Stromal cell of bone marrow (primary cell): ENCODE measurements at regions not wholly inside any gene's neighbourhood (a gene's known extent, or its start where the extent isn't known, plus 50 kb on each side); places are given as distances from the start of the nearest gene placed in this dataset.
A peak's percentile ranks its signal among the peaks of the same experiment; 100 is the strongest.

Experiments used
- DNase-seq: peaks from one replicate; pipeline ENCODE4 v3.0.0-alpha.2; 2012; ENCODE audit warnings: low read depth

- DNase-seq = no peak
Observed at GRCh38 chr1:185581020-185581419, 153.2 kb upstream of the HMCN1 start.

GRCh38 chr1:185578293-185578692 lies 155.9 kb upstream of the HMCN1 start:
- no peak for DNase-seq

GRCh38 chr1:185574139-185574875 lies 159.9 kb upstream of the HMCN1 start:
- DNase-seq = no peak

DNA sequence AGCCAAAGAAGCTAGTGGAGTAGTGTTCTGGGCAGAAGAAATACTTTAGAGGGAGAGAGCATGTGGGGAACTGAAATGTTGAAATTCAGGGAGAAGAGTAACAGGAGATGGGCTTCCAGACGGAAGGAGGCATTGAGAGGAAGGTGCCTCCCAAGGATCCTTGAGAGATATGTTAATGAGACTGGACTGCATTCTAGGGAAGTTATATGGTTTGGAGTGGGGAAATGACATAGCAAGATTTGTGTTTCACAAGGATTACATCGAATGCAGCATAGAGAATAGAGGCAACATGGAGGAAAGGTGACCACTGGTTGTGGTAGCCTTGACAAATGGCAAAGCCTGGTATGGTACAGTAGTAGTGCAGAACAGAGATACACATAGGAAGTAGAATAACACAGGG lies 160.5 kb upstream of the HMCN1 start:
- no peak for DNase-seq

- no peak for DNase-seq
Observed at GRCh38 chr1:185573162-185573561, 161.0 kb upstream of the HMCN1 start.

- DNase-seq = no peak
Observed at GRCh38 chr1:185570962-185571361, 163.2 kb upstream of the HMCN1 start.

- no peak for DNase-seq
Observed at GRCh38 chr1:185568155-185569123, 165.8 kb upstream of the HMCN1 start.

- no peak for DNase-seq
Observed at GRCh38 chr1:185567440-185567839, 166.8 kb upstream of the HMCN1 start.

DNA sequence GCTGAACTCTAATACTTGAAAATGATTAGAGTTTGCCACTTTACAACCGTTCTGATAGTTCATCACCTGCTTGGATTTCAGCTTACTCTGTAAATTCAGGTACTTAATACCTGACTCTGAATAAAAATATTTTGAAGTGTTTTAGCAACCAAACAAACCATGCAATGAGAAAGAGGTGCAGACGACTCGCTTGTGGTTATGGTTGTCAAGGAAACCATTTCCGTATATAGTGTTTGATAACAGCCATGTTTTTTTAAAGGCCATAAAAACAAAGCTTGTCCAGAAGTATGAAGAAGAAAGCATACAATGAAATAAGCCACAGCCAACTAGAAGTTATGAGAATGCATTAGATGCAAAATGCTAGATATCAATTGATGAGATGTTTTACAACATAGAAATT lies 167.2 kb upstream of the HMCN1 start:
- peak; percentile 40 for DNase-seq

DNA sequence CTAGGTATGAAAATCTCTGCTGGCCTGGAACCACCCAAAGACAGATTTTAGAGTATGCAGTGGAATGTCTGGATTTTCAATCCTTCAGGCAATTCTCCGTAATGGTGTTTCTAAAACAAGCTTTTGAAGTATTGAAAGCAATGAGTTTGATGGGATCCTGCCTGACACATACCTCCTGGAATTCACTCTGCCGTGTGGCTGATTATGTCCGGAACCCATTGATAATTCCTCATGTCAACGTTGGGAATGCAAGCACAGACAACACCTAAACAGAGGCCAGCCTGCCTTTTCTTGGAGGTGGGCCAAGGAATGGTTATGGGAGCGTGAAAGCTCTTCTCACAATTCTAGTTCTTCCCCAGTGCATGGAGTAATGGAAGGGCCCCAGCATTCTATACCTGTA lies 168.9 kb upstream of the HMCN1 start:
- no peak for DNase-seq

DNA sequence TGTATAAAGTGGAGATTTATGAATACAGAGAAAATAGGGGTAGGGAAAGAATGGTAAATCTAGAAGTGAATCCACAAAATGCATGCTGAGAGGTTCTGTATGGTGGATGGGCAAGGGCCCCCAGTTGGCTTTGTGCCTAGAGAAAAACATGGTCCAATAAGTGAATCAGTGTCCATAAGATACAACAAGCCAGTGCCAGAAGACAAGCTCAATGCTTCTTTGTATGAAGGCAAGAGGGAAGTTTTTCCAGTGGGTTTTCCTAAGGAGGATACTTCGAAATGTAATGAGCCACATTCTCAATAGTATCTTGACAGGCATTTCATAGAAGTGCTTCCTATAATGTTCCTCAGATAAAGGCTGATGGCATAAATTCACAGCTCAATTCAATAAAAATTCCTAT lies 169.4 kb upstream of the HMCN1 start:
- DNase-seq = no peak

- no peak for DNase-seq
Observed at GRCh38 chr1:185562461-185563359, 171.5 kb upstream of the HMCN1 start.

GRCh38 chr1:185561629-185562028 lies 172.6 kb upstream of the HMCN1 start:
- no peak for DNase-seq

GRCh38 chr1:185560760-185561159 lies 173.4 kb upstream of the HMCN1 start:
- no peak for DNase-seq

DNA sequence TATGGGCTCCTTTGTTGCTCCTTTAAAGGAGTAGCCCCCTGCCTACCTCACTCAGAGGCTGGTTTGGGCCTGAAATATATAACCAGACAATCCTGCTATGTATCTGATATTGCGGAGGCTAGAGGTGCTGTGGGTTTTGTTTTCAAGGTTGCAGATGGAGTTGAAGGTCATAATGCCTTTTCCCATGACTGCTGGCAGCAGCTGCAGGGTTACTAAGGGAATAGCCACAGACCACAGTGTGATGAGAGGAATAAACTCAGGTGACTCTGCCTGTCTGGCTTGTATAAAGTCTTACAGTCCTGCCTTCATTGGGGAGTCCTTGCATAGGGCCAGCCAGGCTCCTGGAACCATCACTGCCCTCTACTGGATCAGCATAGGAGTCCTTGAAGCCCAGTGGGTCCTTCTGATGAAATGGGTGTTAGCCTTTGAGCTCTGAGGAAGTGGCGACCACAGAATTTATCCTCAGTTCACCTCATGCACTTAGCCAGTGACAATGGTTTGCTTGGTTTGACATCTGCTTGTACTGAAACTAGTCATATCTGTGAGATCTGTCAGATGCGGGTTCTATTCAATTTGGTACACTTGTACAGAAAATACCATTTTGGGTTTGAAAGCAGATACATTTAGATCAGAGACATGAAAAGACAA lies 174.4 kb upstream of the HMCN1 start:
- peak; percentile 41 for DNase-seq

- DNase-seq = no peak
Observed at GRCh38 chr1:185559151-185559550, 175.0 kb upstream of the HMCN1 start.

- DNase-seq = peak; percentile 29
Observed at GRCh38 chr1:185556561-185556960, 177.6 kb upstream of the HMCN1 start.

- DNase-seq = no peak
Observed at GRCh38 chr1:185555743-185556142, 178.4 kb upstream of the HMCN1 start.

DNA sequence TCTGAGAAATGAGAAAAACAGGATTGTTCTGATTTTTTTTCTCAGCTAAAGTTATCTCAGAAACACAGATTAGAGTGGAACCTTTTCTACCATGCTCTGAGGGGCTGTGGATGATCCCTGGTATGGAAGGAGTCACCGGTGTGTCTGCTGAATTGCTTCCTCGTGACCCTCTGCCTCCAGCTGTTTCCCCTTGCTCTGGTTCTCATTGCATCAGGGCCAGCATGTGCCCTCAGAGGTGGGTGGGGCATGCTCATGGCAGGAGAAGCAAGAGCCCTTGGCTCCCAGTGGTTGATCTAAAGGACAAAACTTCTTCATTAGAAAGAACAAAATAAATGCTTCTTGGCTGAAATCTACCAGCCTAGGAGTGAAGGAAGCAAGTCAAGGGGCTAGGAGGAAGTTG lies 183.2 kb upstream of the HMCN1 start:
- no peak for DNase-seq

DNA sequence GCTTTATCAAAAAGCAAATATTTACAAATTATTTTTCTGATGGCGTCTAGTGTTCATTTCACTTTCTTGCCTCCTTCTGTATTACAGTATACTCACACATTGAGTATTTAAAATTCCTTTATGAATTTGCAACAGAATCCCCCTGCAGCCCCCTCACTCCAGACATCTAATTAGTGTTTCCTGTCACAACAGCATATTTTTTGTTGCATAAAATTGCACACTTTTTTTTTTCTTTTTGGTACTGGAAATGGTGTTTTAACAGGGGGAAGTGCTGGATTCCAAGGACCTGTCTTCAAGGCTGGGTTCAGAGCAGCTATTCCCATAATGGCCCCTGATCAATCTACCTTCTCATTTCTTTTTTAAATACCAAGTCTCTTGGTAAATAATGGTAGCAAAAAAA lies 184.3 kb upstream of the HMCN1 start:
- no peak for DNase-seq

DNA sequence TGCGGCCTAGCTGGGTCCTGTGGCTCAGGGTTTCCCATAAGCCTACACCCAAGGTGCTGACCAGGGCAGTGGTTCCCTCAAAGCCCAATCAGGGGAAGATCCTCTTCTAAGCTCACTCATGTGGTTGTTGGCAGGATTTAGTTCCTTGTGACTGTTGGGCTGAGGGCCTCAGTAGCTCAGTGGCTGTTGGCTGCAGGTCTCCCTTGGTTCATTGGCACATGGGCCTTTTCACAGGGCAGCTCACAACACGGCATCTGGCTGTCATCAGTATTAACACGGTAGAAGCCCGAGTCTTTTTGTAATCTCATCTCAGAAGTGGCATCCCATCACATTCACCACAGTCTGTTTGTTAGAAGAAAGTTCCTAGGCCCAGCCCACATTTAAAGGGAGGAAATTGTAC lies 188.2 kb upstream of the HMCN1 start:
- DNase-seq = no peak

GRCh38 chr1:185541871-185542301 lies 192.3 kb upstream of the HMCN1 start:
- DNase-seq = no peak
